ENCODE measurements at regions not wholly inside any gene's neighbourhood (a gene's known extent, or its start where the extent isn't known, plus 50 kb on each side); places are given as distances from the start of the nearest gene placed in this dataset.
"Not testable (repeated sequence)": the region's sequence is repeated elsewhere in the genome, so short reads cannot be mapped to it uniquely, and the experiment has no call there.

- not testable (repeated sequence) for H3K27me3 ChIP-seq (ENCODE audit: control insufficient read depth, insufficient read depth, low read length); H3K27ac ChIP-seq (ENCODE audit: low read depth, low read length); DNase-seq (ENCODE audit: low read depth in 4 of 6, low spot score in 6 of 6); H3K4me1 ChIP-seq (ENCODE audit: control insufficient read depth, insufficient read depth, low read length); H3K36me3 ChIP-seq (ENCODE audit: control insufficient read depth, insufficient read depth, low read length); H3K9me3 ChIP-seq (ENCODE audit: control insufficient read depth, insufficient read depth, low read length); H3K4me3 ChIP-seq (ENCODE audit: low read depth, low read length)
- WGBS (ENCODE audit: insufficient coverage): no CpG with 5 or more reads among the region's 11 CpGs
Observed at GRCh38 chr15:84360902-84361301, 125.3 kb downstream of the GOLGA6L4 start.

- not testable (repeated sequence) for H3K4me1 ChIP-seq (ENCODE audit: control insufficient read depth, insufficient read depth, low read length); H3K27me3 ChIP-seq (ENCODE audit: control insufficient read depth, insufficient read depth, low read length); H3K36me3 ChIP-seq (ENCODE audit: control insufficient read depth, insufficient read depth, low read length); H3K9me3 ChIP-seq (ENCODE audit: control insufficient read depth, insufficient read depth, low read length); H3K4me3 ChIP-seq (ENCODE audit: low read depth, low read length); DNase-seq (ENCODE audit: low read depth in 4 of 6, low spot score in 6 of 6); H3K27ac ChIP-seq (ENCODE audit: low read depth, low read length)
Observed at GRCh38 chr15:84384421-84384820, 148.8 kb downstream of the GOLGA6L4 start.

GRCh38 chr15:84387086-84387485 is 151.5 kb downstream of the GOLGA6L4 start:
- WGBS (ENCODE audit: insufficient coverage): 79% methylated on average over 4 of the region's 8 CpGs

GRCh38 chr15:84388201-84388600 is 152.6 kb downstream of the GOLGA6L4 start:
- H3K27me3 ChIP-seq (ENCODE audit: control insufficient read depth, insufficient read depth, low read length); H3K27ac ChIP-seq (ENCODE audit: low read depth, low read length); H3K4me3 ChIP-seq (ENCODE audit: low read depth, low read length); H3K36me3 ChIP-seq (ENCODE audit: control insufficient read depth, insufficient read depth, low read length); H3K4me1 ChIP-seq (ENCODE audit: control insufficient read depth, insufficient read depth, low read length); H3K9me3 ChIP-seq (ENCODE audit: control insufficient read depth, insufficient read depth, low read length); DNase-seq (ENCODE audit: low read depth in 4 of 6, low spot score in 6 of 6): not testable (repeated sequence)
- WGBS (ENCODE audit: insufficient coverage): no CpG with 5 or more reads among the region's 1 CpG

More at GRCh38 chr15:84387086-84387485, 151.5 kb downstream of the GOLGA6L4 start:
- Histone ChIP-seq H3K27ac (ENCODE audit: low read depth, low read length) (no peak overlapping the region), H3K36me3 (ENCODE audit: control insufficient read depth, insufficient read depth, low read length) (no peaks in the 10 kb centered on the region), H3K4me3 (ENCODE audit: low read depth, low read length) (no peak overlapping the region), H3K27me3 (ENCODE audit: control insufficient read depth, insufficient read depth, low read length) (no peaks in the 10 kb centered on the region), H3K4me1 (ENCODE audit: control insufficient read depth, insufficient read depth, low read length) (no peaks in the 10 kb centered on the region), H3K9me3 (ENCODE audit: control insufficient read depth, insufficient read depth, low read length) (no peaks in the 10 kb centered on the region)
- no peak for DNase-seq (ENCODE audit: low read depth in 4 of 6, low spot score in 6 of 6)

GRCh38 chr15:84388638-84389037 is 153.1 kb downstream of the GOLGA6L4 start:
- not testable (repeated sequence) for H3K36me3 ChIP-seq (ENCODE audit: control insufficient read depth, insufficient read depth, low read length); H3K27ac ChIP-seq (ENCODE audit: low read depth, low read length); H3K4me1 ChIP-seq (ENCODE audit: control insufficient read depth, insufficient read depth, low read length); DNase-seq (ENCODE audit: low read depth in 4 of 6, low spot score in 6 of 6); H3K27me3 ChIP-seq (ENCODE audit: control insufficient read depth, insufficient read depth, low read length); H3K9me3 ChIP-seq (ENCODE audit: control insufficient read depth, insufficient read depth, low read length); H3K4me3 ChIP-seq (ENCODE audit: low read depth, low read length)
- WGBS (ENCODE audit: insufficient coverage): no CpG with 5 or more reads among the region's 2 CpGs

- 60% methylated on average over 1 of the region's 4 CpGs for WGBS (ENCODE audit: insufficient coverage)
- not testable (repeated sequence) for H3K4me3 ChIP-seq (ENCODE audit: low read depth, low read length); H3K36me3 ChIP-seq (ENCODE audit: control insufficient read depth, insufficient read depth, low read length); H3K27ac ChIP-seq (ENCODE audit: low read depth, low read length); H3K27me3 ChIP-seq (ENCODE audit: control insufficient read depth, insufficient read depth, low read length); H3K4me1 ChIP-seq (ENCODE audit: control insufficient read depth, insufficient read depth, low read length); DNase-seq (ENCODE audit: low read depth in 4 of 6, low spot score in 6 of 6); H3K9me3 ChIP-seq (ENCODE audit: control insufficient read depth, insufficient read depth, low read length)
Observed at GRCh38 chr15:84390324-84390723, 154.8 kb downstream of the GOLGA6L4 start.

GRCh38 chr15:84391191-84391590 is 155.6 kb downstream of the GOLGA6L4 start:
- H3K27me3 ChIP-seq (ENCODE audit: control insufficient read depth, insufficient read depth, low read length): no peaks in the 10 kb centered on the region
- H3K4me3 ChIP-seq (ENCODE audit: low read depth, low read length): no peak overlapping the region
- H3K27ac ChIP-seq (ENCODE audit: low read depth, low read length): no peak overlapping the region
- WGBS (ENCODE audit: insufficient coverage): 75% methylated on average over 3 of the region's 3 CpGs
- H3K9me3 ChIP-seq (ENCODE audit: control insufficient read depth, insufficient read depth, low read length): no peaks in the 10 kb centered on the region
- DNase-seq (ENCODE audit: low read depth in 4 of 6, low spot score in 6 of 6): no peak
- no peaks in the 10 kb centered on the region for H3K4me1 ChIP-seq (ENCODE audit: control insufficient read depth, insufficient read depth, low read length)
- no peaks in the 10 kb centered on the region for H3K36me3 ChIP-seq (ENCODE audit: control insufficient read depth, insufficient read depth, low read length)

GRCh38 chr15:84392020-84392419 is 156.4 kb downstream of the GOLGA6L4 start:
- WGBS (ENCODE audit: insufficient coverage): 80% methylated on average over 1 of the region's 7 CpGs
- DNase-seq (ENCODE audit: low read depth in 4 of 6, low spot score in 6 of 6); H3K27me3 ChIP-seq (ENCODE audit: control insufficient read depth, insufficient read depth, low read length); H3K27ac ChIP-seq (ENCODE audit: low read depth, low read length); H3K9me3 ChIP-seq (ENCODE audit: control insufficient read depth, insufficient read depth, low read length); H3K36me3 ChIP-seq (ENCODE audit: control insufficient read depth, insufficient read depth, low read length); H3K4me1 ChIP-seq (ENCODE audit: control insufficient read depth, insufficient read depth, low read length); H3K4me3 ChIP-seq (ENCODE audit: low read depth, low read length): not testable (repeated sequence)

GRCh38 chr15:84393386-84393936 is 157.9 kb downstream of the GOLGA6L4 start:
- H3K4me3 ChIP-seq (ENCODE audit: low read depth, low read length); H3K27me3 ChIP-seq (ENCODE audit: control insufficient read depth, insufficient read depth, low read length); H3K9me3 ChIP-seq (ENCODE audit: control insufficient read depth, insufficient read depth, low read length); H3K4me1 ChIP-seq (ENCODE audit: control insufficient read depth, insufficient read depth, low read length); H3K36me3 ChIP-seq (ENCODE audit: control insufficient read depth, insufficient read depth, low read length); H3K27ac ChIP-seq (ENCODE audit: low read depth, low read length): not testable (repeated sequence)
- WGBS (ENCODE audit: insufficient coverage): 71% methylated on average over 5 of the region's 8 CpGs
- peak in 1 of 6 donors; percentile 22 for DNase-seq (ENCODE audit: low read depth in 4 of 6, low spot score in 6 of 6)

- no CpG with 5 or more reads among the region's 5 CpGs for WGBS (ENCODE audit: insufficient coverage)
- H3K4me1 ChIP-seq (ENCODE audit: control insufficient read depth, insufficient read depth, low read length); DNase-seq (ENCODE audit: low read depth in 4 of 6, low spot score in 6 of 6); H3K4me3 ChIP-seq (ENCODE audit: low read depth, low read length); H3K9me3 ChIP-seq (ENCODE audit: control insufficient read depth, insufficient read depth, low read length); H3K27ac ChIP-seq (ENCODE audit: low read depth, low read length); H3K27me3 ChIP-seq (ENCODE audit: control insufficient read depth, insufficient read depth, low read length); H3K36me3 ChIP-seq (ENCODE audit: control insufficient read depth, insufficient read depth, low read length): not testable (repeated sequence)
Observed at GRCh38 chr15:84393966-84394365, 158.4 kb downstream of the GOLGA6L4 start.

Measured in spinal cord (tissue), 9 donors.